Stimulated activated CD8-positive, alpha-beta memory T cell treated with anti-CD3 and anti-CD28 coated beads, Interleukin-12 subunit alpha, Interleukin-12 subunit beta, amount 100 ng/mL, for 24 hours (primary cell): ENCODE measurements at regions not wholly inside any gene's neighbourhood (a gene's known extent, or its start where the extent isn't known, plus 50 kb on each side); places are given as distances from the start of the nearest gene placed in this dataset.

Experiments
- DNase-seq: peaks from one replicate; pipeline ENCODE4 v3.0.0-alpha.2; 2020; ENCODE audit errors: extremely low read depth

DNA sequence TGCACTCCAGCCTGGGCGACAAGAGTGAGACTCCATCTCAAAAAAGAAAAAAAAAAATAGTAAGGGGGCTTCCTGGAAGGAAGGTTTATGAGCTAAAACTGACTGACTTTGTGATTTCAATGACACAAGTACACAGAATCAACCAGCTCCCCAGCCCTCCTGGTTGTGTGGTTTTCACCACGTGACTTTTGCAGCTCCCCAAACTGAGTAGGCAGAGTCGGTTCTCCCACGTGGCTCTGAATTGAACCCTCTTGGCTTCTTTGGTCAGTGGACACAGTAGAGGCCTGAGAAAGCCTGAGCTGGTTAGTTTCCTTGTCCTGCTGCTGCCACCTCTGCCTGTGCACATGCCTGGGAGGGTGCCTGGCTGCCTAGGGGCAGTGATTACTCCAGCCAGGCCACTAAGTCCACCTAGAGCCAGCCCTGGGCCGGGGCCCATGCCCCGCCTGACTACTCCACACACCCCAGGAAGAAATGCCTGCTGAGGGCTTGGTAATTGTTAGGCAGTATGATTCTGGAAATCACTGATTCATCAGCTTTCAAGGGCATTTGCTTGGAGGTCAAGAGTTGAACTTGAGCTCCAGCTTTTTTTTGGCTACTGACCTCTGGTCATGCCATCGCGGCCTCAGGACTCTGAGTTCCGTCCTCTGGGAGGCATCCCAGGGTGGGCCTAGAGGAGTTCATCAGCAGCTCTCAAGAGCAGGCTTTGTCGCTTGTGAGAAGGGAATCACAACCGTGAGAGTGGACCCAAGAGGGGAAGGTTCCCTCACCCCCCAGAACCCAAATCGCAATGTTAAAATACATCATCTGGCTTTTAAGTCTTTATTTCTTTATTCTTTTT, 431.9 kb upstream of the HS6ST1 start:
- DNase-seq = no peak

DNA sequence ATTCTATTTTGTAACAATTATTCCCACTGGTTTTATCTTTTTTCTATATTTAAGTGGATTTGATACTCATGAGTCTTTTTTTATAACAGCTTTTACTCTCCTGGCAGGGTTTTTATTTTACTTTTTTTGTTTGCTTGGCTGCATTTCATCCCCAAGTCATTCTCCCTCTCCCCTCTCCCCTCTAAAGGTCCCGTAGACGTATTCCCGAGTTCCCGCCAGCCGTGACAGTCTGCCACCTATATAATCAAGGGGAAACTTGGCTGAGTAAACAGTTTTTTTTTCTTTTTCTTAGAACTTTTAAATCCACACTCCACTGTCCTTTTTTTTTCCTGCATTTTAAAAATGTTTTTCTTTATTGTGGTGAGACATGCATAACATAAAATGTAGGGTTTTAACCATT, 433.1 kb upstream of the HS6ST1 start:
- no peak for DNase-seq

DNA sequence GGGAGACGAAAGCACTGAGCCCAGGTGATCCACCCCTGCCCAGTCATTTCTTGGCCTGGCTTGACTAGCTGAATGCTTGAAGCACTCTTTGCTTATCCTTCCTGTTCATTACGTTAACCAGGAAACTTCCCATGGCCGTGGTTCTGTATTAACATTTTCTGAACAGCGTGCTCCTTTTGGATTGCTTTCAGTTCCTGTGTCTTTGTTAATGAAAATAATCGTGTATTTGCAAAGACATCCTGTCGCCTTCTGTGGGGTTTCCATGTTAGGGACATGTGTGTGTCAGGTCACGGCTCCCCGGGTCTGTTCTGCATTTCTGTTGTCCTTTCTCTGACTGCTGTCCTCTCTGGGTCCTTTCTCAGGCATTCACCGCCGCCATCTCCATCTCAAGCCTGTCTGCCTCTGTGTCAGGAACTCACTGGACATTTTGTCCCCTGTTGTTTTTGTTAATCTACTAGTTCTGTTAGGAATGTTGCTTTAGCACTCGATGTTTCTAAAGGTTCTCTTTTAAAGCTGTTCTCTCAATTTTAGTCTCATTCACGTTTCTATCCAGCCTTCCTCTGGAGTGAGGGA, 434.1 kb upstream of the HS6ST1 start:
- no peak for DNase-seq

DNA sequence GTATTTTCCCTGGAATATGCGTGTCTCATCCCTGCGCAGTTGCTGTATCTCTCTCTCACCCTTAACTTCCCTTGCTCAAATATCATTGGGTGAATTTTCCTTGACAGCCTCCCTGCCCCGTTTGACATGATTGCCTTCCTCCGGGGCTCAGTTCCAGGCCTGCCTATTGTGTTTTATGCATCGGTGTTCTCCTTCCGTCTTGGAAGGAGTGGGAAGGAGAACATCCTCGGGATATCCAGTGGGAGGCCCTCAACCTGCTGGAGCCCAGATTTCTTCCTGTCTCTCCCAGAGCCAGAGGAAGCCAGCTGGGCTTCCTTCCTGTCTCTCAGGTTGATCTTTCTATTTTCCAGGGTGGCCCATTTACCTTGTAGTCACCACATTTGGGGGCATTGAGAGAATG, 434.7 kb upstream of the HS6ST1 start:
- DNase-seq = no peak

DNA sequence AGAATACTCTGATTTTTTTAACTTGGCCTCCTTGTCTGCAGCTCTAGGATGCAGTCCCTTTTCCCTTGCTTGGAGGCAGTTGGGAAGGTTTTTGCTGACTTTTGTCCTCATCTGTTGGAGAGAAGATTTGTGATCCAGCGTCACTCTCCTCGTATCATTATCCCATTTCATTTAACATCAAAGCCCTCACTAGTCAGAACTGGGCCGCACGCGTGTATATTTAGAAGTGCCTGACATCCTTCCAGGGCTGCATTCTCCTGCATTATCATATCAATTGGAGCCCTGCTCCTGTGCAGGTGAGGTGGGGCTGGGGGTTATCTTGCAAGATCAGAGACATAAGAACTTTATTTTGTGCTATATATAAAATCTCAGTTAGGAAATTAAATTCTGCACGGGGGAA, 435.1 kb upstream of the HS6ST1 start:
- no peak for DNase-seq

DNA sequence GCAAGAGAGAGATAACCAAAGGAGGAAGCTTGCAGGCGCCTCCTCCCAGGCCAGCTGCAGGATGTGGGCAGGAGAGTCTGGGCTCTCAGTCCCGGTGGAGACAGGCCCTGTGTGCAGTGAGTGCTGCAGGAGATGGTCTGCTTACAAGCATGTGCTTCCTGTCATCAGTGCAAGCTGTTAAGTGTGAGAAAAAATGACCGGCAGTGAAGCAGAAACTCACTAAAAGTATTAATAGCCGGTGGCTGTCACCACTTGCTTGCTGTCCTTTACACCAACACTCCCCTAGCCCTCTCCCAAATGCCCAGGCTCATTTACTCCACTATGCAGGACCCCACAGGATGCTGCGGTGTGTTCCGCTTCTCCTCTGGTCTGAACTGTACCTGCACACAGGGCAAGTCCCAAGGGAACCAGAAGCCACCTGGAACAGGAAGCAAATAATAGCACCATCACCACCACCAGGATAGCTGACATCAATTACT, 435.6 kb upstream of the HS6ST1 start:
- no peak for DNase-seq

DNA sequence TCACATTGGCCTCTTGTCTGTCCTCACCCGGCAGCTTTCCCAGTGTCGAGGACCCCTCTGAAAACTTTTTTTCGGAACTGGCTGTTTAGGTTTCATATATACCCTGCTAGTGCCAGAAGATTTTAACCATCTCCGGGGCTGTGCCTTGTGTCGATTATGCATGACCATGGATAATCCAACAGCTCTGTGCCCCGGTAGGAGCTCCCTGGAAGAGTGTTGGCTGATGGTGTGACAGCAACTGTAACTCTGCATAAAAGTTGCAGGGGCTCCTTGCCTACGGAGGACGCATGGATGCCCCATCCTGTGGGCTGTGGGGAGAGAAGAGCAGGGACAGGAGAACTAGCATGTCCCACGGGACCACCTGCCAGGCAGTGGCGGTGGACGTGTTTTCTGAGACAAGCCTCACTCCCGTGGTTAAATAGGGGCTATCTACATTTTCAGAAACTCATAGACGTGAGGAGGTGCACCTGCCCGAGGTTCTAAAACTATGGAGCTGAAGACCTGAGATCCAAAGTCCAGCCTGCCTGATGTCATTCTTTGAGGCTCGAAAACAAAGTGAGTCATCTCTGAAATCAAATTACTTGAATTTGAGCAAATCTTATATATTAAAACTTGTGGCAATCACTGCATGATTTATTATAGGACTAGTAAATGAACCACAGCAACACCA, 437.2 kb upstream of the HS6ST1 start:
- no peak for DNase-seq

DNA sequence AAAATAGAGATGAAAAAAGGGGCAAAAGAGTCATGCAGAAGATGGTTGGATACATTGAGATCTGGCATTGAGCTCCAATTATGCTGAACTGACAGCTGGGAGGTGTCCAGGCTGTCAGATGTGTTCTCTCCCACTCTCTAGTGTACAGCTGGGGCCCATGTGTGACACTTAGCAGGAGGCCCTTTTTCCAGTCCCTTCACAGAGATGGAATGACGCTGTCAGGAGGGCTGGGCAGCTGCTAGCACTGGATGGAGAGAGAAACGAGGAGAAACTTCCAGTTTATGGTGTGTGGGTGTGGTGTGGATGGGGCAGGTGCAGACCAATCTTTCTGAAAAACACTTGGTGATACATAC, 437.7 kb upstream of the HS6ST1 start:
- DNase-seq = no peak

DNA sequence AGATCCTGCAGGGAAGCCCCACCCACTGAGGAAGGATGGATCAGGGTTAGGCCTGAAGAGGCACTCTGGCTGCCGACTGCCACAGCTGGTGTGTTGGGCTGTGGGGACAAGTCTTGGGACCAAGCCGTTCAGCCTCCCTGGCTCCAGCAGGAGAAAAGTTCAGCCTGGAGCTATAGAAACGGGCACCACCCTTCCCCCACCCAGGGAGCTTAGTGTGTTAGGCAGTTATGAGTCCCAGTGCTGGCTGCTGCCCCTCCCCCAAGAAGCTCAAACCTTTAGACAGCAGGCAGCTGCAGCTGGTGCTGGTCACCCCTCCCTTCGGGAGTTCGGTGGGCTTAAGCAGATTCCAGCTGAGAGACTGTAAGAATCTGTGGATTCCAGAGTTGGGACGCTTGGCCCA, 447.1 kb upstream of the HS6ST1 start:
- DNase-seq = no peak

DNA sequence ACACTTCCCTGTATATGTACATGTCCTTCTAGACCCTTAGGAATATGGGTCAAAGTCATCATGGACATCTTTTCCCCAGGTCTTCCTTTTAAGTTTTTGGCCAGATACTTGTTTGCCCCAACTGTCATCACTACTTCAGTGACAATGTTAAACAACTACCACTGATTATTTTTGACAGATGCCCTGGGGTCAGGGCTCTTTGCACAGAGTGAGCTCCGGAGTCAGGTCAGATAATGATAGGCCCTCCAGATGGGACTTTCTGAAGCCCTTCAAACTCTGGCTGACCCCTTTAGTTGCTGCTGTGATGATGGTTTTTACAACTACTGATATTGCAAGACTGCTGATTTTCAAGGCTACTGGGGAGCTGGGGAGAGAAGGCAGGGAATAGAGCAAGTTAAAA, 449.4 kb upstream of the HS6ST1 start:
- DNase-seq = no peak

DNA sequence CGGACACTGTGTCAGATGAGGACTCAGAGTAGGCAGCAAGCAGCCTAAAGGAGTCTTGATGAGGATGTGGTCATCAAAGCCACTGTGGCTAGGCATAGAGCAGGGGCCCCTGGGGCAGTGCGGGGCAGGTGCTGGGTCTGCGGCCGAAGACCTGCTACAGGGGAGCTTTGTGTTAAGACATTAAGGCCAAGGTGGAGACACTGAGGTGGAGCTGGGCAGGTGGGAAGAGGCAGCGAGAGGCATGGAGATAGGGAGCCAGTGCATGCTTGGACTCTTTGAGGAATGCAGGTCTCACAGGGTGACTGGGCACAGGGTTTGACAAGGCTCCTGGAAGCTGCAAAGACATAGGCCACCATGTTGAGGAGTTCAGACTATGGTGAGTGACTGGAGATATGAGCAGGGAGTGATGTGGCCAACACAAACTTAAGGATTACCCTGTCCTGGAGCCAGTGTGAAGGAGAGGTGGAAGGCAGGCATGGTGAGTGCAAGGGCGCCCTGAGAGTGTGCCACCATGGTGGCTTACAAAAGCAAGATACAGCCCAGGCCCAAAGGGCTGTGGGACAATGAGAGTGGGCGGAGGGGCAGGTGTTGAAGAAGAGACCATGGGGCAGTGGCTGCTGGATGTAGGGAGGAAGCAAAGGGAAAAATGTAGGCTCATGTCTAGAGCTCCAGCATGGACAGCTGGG, 450.9 kb upstream of the HS6ST1 start:
- no peak for DNase-seq

DNA sequence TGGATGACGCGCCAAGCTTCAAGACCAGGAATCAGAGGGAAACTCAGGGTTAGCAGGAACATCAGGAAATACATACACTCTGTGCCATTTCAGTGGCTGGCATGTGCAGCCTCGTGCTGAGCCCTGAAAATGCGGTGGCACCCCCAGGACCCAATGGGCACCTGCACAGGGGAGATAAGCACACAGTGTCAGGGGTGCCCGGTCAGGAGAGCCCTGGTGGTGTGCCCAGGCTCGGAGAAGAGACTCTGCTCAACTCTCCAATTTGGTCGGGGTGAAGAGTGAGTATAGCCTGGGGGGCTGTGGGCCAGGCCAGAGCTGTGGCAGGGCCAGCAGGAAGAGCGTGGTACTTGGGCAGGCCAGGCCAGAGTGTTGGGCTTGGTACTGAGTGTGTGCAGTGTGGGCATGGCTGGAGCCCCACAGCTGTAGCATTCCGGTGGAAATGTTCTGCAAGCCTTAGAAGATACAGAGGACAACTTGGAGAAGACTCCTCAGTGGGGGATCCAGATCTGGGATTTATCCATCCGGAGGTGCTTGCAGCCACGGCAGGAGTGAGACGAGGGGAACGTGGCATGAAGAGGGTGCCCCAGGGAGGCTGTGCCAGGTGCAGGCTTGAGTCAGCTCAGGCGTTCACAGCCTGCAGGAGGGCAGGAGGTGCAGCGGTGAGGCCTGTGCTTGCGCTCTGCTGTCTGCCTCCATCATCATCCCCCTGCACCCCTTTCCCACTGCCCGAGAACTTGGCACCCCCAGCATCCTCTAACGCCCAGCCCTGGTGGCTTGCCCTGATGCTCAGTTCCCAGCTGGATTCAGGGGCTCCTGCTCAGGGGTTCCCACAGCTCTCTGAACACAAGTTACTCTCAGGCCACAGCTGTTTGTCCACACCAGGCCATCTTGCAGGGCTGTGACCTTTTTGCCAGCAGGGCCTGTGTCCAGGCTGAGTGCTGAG, 451.7 kb upstream of the HS6ST1 start:
- no peak for DNase-seq

DNA sequence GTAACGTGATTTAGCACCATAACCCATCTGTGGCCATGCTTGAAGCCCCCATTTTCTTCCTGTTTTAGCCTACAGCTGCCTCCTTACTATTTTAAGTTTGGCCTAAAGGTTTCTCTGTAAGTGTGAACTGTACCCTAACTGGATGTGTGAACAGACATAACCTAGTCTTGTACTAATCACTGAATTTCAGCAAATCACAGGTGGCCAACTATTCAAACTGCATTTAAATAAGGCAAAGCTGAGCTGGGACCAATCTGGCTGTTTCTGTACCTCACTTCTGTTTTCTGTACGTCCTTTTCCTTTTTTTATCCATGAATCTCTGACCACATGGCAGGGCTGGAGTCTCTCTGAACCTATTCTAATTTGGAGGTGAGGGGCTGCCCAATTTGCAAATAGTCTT, 452.7 kb upstream of the HS6ST1 start:
- no peak for DNase-seq

DNA sequence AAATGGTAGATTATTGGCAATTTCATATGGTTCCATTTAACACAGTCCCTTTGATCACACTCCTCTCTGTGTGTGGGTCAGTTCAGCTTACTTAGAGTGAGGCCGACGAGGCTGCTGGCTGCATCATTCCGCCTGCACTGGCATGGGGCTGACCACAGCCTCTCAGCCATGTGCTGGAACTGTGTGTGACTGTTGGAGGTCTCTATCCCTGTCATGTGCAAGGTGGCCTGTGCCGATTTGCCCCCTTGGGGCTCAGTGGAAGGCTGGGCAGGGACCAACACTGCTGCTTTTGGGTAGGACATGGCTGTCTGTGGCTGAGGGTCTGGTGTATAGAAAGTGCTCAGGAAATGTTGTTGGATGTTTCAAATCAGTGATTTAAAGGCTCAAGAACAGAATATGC, 454.0 kb upstream of the HS6ST1 start:
- no peak for DNase-seq

DNA sequence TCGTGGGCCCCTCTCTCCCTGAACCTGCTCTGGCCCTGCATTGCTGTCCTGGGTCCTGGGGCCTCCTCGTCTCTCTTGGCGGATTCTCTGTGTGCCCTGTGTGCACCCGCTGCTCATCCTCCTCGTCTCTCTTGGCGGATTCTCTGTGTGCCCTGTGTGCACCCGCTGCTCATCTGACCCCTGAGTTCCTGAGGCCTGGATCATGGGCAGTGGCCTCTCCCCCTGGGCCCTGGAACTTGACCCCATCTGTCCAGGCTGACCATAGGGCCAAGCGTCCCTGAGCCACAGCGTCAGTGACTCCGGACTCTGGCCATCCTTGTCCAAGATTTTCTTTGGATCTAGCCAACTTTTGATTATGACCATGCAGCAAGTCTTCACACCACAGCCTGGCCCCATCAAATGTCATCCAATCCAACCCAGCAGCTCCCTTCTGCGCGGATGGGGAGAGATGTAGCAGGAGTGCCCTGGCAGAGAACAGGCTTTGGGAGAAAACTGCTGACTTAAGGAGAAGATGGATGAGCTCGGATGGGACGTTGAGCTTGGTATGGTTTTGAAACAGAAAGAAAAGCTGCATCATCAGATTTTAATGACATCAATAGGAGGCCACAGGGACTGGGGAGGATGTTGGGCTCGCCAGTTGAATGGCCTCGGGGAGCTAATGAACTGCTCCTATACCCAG, 455.1 kb upstream of the HS6ST1 start:
- DNase-seq = no peak

DNA sequence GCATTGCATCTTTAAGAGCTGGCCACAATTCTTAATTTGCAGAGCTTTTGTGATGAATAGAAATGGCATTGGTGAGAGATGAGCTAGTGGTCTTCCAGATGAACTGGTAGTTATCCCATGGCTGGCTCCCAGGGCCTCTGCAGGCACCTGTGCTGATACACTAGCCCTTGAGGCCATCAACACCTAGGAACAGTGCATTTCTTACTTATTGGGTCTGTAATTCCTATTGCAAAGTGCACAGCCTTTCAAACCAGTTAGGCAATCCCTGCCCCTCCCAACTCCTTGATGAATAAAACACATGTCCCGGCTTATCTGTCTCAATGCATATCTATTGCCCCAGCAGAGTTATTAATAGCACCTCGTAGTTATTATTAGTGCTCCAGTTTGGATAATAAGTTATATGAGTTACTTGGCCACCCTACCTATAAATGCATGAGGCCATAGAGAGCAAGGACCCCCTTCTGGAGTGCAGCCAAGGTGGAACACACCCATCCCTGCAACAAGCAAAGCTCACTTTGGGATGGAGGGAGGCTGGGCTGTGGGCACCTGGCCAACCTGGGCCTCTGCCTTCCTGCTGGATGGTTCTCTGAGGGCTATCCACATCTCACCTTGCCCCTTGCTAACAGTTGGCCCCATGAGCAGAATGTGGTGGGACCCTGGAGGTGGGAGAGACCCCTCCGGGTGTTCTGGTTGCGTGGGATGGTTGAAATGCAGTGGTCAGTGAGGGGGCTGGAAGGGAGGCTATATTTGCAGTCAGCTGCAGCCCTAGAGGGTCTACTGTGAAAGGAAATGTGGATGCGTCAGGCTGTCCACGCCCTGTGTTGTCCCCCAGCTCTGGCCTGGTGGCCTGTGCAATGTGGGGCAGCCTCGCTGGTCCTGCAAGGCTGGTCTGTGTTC, 455.9 kb upstream of the HS6ST1 start:
- no peak for DNase-seq

DNA sequence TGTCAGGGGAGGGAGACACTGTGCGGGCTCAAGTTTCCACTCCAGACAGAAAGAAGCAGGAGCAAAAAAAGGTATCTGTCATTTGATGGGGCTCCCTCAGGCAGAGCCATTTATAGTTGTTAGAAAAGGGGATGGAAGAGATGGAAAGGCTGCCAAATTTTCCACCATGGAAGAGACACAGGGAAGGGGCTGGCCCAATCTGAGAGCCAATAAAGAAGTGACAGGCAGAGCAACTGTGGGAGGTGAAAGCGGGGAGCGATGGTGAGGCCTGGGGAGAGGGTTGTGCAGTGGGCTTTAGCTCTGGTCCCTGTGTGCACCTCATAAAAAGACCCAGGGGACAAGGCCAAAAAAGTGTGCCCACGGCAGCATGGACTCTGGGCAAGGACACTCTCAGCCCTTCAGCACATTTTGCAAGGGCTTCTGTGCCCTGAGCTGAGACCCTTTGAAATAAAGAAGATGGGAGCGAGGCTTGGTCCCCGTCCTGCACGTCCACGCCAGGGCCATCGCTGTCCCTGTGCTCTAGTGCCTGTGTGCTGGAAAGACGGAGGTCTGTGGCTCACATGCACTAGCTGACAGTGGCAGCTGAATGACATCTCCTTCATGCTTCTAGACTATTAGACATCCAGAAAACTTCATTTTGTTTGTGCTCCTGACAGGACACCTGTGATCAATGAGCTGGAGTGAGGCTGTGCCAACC, 456.7 kb upstream of the HS6ST1 start:
- no peak for DNase-seq

DNA sequence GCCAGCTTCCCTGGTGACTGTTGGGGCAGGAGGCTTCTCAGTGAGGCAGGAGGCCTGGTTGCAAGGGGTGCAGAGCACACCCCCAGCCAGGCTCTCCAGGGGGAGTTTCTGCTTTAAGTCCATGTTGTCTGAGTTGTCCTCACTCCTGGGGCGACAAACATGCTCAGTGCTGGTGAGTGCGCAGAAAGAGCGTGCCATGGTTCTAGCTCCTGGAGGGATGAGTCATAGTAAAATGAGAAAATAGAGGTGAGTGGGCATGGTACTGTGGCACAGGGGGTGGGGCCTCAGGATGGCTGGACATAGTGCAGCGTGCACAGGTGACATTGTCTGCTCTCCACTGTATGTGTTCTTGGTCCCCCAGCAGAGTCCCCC, 457.2 kb upstream of the HS6ST1 start:
- DNase-seq = no peak

DNA sequence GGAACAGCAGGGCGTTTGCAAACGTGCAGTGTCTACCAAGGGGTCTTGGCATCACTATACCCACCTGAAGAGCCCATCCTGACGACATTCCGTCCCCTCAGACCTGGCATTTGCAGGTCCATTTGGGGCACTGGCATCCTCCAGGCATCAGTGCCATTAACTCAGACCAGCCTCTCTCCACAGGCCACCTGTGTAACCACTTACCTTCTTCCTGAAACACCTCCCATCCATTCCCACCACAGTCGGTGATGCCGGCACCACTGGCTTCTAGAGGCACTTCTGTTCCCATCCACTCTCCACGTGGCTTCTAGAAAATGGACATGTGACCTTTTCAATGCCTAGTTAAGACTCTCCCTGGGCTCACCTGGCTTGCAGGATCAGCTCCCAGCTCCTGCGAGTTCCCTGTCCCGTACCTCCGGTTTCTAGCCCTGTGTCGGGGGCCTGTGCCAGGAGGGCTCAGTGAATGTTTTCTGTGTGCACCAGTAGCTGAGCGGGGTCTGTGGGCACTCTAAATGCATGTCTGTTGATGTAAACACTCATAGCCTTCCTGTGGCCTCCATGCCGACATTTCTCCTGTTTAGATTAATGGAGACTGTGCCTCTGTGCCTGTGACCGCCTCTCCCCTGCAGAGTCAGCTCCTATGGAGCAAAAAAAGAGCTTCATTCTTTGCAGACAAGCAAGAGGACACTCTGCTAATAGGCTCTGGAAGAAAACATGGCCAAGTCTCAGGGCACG, 458.0 kb upstream of the HS6ST1 start:
- no peak for DNase-seq
